ENCODE measurements at regions not wholly inside any gene's neighbourhood (a gene's known extent, or its start where the extent isn't known, plus 50 kb on each side); places are given as distances from the start of the nearest gene placed in this dataset.

- H3K14ac ChIP-seq (ENCODE audit: insufficient read length) = no peak overlapping the region
- H3K23ac ChIP-seq (ENCODE audit: insufficient read length) = no peak overlapping the region
- TF ChIP-seq RBBP5 (IDR thresholded peaks at IDR 0.05; ENCODE audit: borderline replicate concordance, low read depth, low read length) (no peak), RFX5 (IDR thresholded peaks at IDR 0.05; ENCODE audit: borderline replicate concordance, low read depth, low read length) (no peak), GTF2F1 (IDR thresholded peaks at IDR 0.05; ENCODE audit: borderline replicate concordance, low read depth, low read length) (no peak), TAF1 (IDR thresholded peaks at IDR 0.05; ENCODE audit: low read depth, low read length) (no peak)
These were observed 592.9 kb upstream of the NRP1 start for GRCh38 chr10:33927347-33927746.

More at GRCh38 chr10:33927347-33927746, 592.9 kb upstream of the NRP1 start:
- H2BK15ac ChIP-seq (ENCODE audit: low read length) = no peak overlapping the region
- WGBS, 2 experiments (ENCODE audit: extremely low coverage in 1 of 2, insufficient coverage in 1 of 2, insufficient read length in 1 of 2, insufficient replicate concordance in 2 of 2, low coverage in 1 of 2, low lambda C conversion rate in 2 of 2, missing lambda C conversion rate in 1 of 2) = 94% methylated on average over 7 of the region's 7 CpGs; no CpG with 5 or more reads in 1 of the 2 experiments
- no peak for FAIRE-seq
- H3K9me3 ChIP-seq (ENCODE audit: insufficient read depth in 2 of 2, low read depth in 1 of 2, low read length in 1 of 2) = no peaks in the 10 kb centered on the region
- H4K5ac ChIP-seq (ENCODE audit: insufficient read length, low read depth, low read length) = no peak overlapping the region
- H4K20me1 ChIP-seq (replicated peaks in 1 of 2; ENCODE audit: control insufficient read depth in 1 of 2, insufficient read depth in 2 of 2, low read length in 2 of 2) = no peaks in the 10 kb centered on the region
- H2BK20ac ChIP-seq (ENCODE audit: low read length) = no peak overlapping the region
- H2BK12ac ChIP-seq (ENCODE audit: low read depth, low read length) = no peak overlapping the region
- no peaks in the 10 kb centered on the region for H3K27me3 ChIP-seq (replicated peaks in 1 of 4; ENCODE audit: control insufficient read depth in 3 of 4, extremely low read depth in 1 of 4, insufficient read depth in 3 of 4, low read length in 3 of 4)
- H3K27ac ChIP-seq (ENCODE audit: low read depth, low read length) = no peak overlapping the region
- H3K23me2 ChIP-seq (ENCODE audit: low read depth, low read length) = no peaks in the 10 kb centered on the region
- no peak overlapping the region for H2AK5ac ChIP-seq (ENCODE audit: low read depth, low read length)
- no peak overlapping the region for H3K4me3 ChIP-seq (ENCODE audit: extremely low read depth in 1 of 4, insufficient read depth in 2 of 4, low read depth in 3 of 4, low read length in 4 of 4)
- no peak overlapping the region for H3K4ac ChIP-seq (replicated peaks; ENCODE audit: insufficient read length, low read depth, low read length)
- no peak overlapping the region for H2BK5ac ChIP-seq (ENCODE audit: low read depth, low read length)
- no peak overlapping the region for H4K8ac ChIP-seq (ENCODE audit: extremely low read depth, insufficient read depth, low read length)
- H3K4me2 ChIP-seq (ENCODE audit: insufficient read depth in 1 of 2, low read depth in 2 of 2, low read length in 2 of 2) = no peak overlapping the region
- no peaks in the 10 kb centered on the region for H3K4me1 ChIP-seq (replicated peaks in 1 of 4; ENCODE audit: control insufficient read depth in 3 of 4, insufficient read depth in 4 of 4, low read length in 3 of 4)
- H3K56ac ChIP-seq (replicated peaks; ENCODE audit: insufficient read length, low read depth, low read length) = no peak overlapping the region
- no peaks in the 10 kb centered on the region for H3K79me1 ChIP-seq (ENCODE audit: low read depth, low read length)
- no peak overlapping the region for H4K91ac ChIP-seq (replicated peaks; ENCODE audit: insufficient read length, low read length)
- no peak overlapping the region for H2AFZ ChIP-seq (ENCODE audit: low read length)
- CTCF ChIA-PET (ENCODE audit: partially characterized antibody) = interaction anchor here (0.6 kb wide), 1 partner anchor 100 kb away, joined by 5 read pairs; no protein-coding TSS in a partner anchor
- no peak overlapping the region for H3K9ac ChIP-seq (replicated peaks in 1 of 4; ENCODE audit: extremely low read depth in 1 of 4, low read depth in 3 of 4, low read length in 3 of 4)
- H3K18ac ChIP-seq (ENCODE audit: extremely low read depth, low read length) = no peak overlapping the region
- H2BK120ac ChIP-seq (replicated peaks; ENCODE audit: low read depth, low read length) = no peak overlapping the region
- H3K79me2 ChIP-seq (ENCODE audit: control insufficient read depth in 1 of 2, insufficient read depth in 2 of 2, low read length in 2 of 2) = no peaks in the 10 kb centered on the region
- POLR2A ChIA-PET (ENCODE audit: partially characterized antibody) = no interaction called here
- H3K36me3 ChIP-seq (ENCODE audit: control insufficient read depth in 2 of 4, insufficient read depth in 4 of 4, low read length in 3 of 4) = no peaks in the 10 kb centered on the region
- DNase-seq (ENCODE audit: low read depth in 1 of 2, low spot score in 2 of 2) = no peak

Data from H1 (cell line).